Endothelial cell of umbilical vein (primary cell): ENCODE measurements at regions not wholly inside any gene's neighbourhood (a gene's known extent, or its start where the extent isn't known, plus 50 kb on each side); places are given as distances from the start of the nearest gene placed in this dataset.

Source experiments
- BruUV-seq: library from RNA; stranded (reverse); fragments of 400-500 nt; replicated peaks from 2 replicates; lab custom pipeline; 2021; lab: Mats Ljungman, UMichigan
- CTCF ChIA-PET: fragments of 300-600, 350-600 bp; sonication (Branson Sonifier 250); formaldehyde crosslinking; loops from one replicate; lab custom pipeline; 2021; ENCODE audit warnings: antibody characterized with exemption, inconsistent platforms; lab: Charles Lee
- POLR2A ChIA-PET: fragments of 300-600, 350-600 bp; sonication (Branson Sonifier 250); formaldehyde crosslinking; loops from one replicate; lab custom pipeline; 2021; ENCODE audit warnings: antibody characterized with exemption, inconsistent platforms; lab: Charles Lee
- DNase-seq: peaks from one replicate; pipeline ENCODE4 v3.0.0-alpha.2; 2011; ENCODE audit warnings: low read depth, low spot score
- FAIRE-seq: peaks from 2 replicates; lab custom pipeline; 2011; peaks lifted over from hg19 to GRCh38; lab: Jason Lieb, UNC
- H2AFZ ChIP-seq: 2 replicates; pipeline ENCODE4 v1.6.0; 2012; ENCODE audit warnings: low read depth, low read length, control low read depth, inconsistent platforms
- H3K27ac ChIP-seq: 2 replicates; pipeline ENCODE4 v1.5.1; 2011; ENCODE audit warnings: low read depth, mild to moderate bottlenecking, control low read depth, low read length, moderate library complexity; ENCODE audit not compliant: insufficient read depth
- H3K27me3 ChIP-seq, 2 experiments: 2 replicates each; pipeline versions ENCODE4 v1.6.0 to v1.6.1; 2011; ENCODE audit warnings: low read length in 2 of 2, mixed read lengths in 1 of 2; ENCODE audit not compliant: control insufficient read depth in 2 of 2, insufficient read depth in 2 of 2
- H3K36me3 ChIP-seq, 2 experiments: 2 replicates in 1 of 2; 3 replicates in 1 of 2; pipeline ENCODE4 v1.5.1; 2011; ENCODE audit warnings: low read length in 2 of 2, mild to moderate bottlenecking in 1 of 2, moderate library complexity in 1 of 2; ENCODE audit not compliant: control insufficient read depth in 2 of 2, insufficient read depth in 2 of 2; ENCODE audit errors: extremely low read depth in 1 of 2
- H3K4me1 ChIP-seq: 3 replicates; pipeline ENCODE4 v1.5.1; 2011; ENCODE audit warnings: mild to moderate bottlenecking, low read length; ENCODE audit not compliant: control insufficient read depth, insufficient read depth; ENCODE audit errors: extremely low read depth
- H3K4me2 ChIP-seq: 2 replicates; pipeline ENCODE4 v1.6.1; 2011; ENCODE audit warnings: low read length, control low read depth, mixed read lengths; ENCODE audit not compliant: insufficient read depth
- H3K4me3 ChIP-seq, 3 experiments: fragments of 200-600 bp in 1 of 3; sonication (generic), shearing (Covaris generic) in 1 of 3; replicated peaks in 1 of 3; 2 replicates each; pipeline ENCODE4 v1.5.1; 2011 to 2016; ENCODE audit warnings: control low read depth in 3 of 3, low read length in 3 of 3, mild to moderate bottlenecking in 2 of 3, inconsistent platforms in 1 of 3, low read depth in 1 of 3, moderate library complexity in 1 of 3; ENCODE audit not compliant: insufficient read depth in 1 of 3
- H3K79me2 ChIP-seq: 2 replicates; pipeline ENCODE4 v1.6.0; 2012; ENCODE audit warnings: low read length, inconsistent platforms; ENCODE audit not compliant: control insufficient read depth, insufficient read depth
- H3K9ac ChIP-seq: replicated peaks from 2 replicates; pipeline ENCODE3; 2011; ENCODE audit warnings: low read length, control low read depth; ENCODE audit not compliant: insufficient read depth; ENCODE audit errors: extremely low read depth
- H3K9me1 ChIP-seq: replicated peaks from 3 replicates; pipeline ENCODE4 v1.6.0; 2011; ENCODE audit warnings: mild to moderate bottlenecking, low read length; ENCODE audit not compliant: control insufficient read depth, insufficient read depth; ENCODE audit errors: extremely low read depth
- H3K9me3 ChIP-seq: replicated peaks from 2 replicates; pipeline ENCODE4 v1.5.1; 2012; ENCODE audit warnings: low read length, inconsistent platforms; ENCODE audit not compliant: control insufficient read depth, insufficient read depth
- H4K20me1 ChIP-seq: replicated peaks from 2 replicates; pipeline ENCODE3; 2011; ENCODE audit warnings: mild to moderate bottlenecking, low read length; ENCODE audit not compliant: control insufficient read depth, insufficient read depth; ENCODE audit errors: extremely low read depth
- EZH2 ChIP-seq: IDR thresholded peaks from 2 replicates; pipeline ENCODE4 v1.6.1; 2012; ENCODE audit warnings: borderline replicate concordance, low read depth, mild to moderate bottlenecking, moderate library complexity, low read length, inconsistent platforms; ENCODE audit not compliant: severe bottlenecking
- FOS ChIP-seq: IDR thresholded peaks from 2 replicates; pipeline ENCODE4 v1.6.1; 2011; ENCODE audit warnings: mild to moderate bottlenecking, low read length, moderate library complexity, borderline replicate concordance; ENCODE audit not compliant: insufficient read depth
- GATA2 ChIP-seq: IDR thresholded peaks from 2 replicates; pipeline ENCODE4 v1.7.0; 2011; ENCODE audit warnings: low read depth, mild to moderate bottlenecking, moderate library complexity, mixed read lengths, low read length; ENCODE audit not compliant: insufficient read length, insufficient read depth
- JUN ChIP-seq: IDR thresholded peaks from 2 replicates; pipeline ENCODE4 v1.6.1; 2011; ENCODE audit warnings: borderline replicate concordance, low read depth; ENCODE audit not compliant: insufficient read length, insufficient read depth
- MYC ChIP-seq: IDR thresholded peaks from one replicate; pipeline ENCODE4 v1.6.1; 2011; ENCODE audit warnings: mild to moderate bottlenecking, low read depth, low read length
- POLR2A ChIP-seq: IDR thresholded peaks from 2 replicates; pipeline ENCODE4 v1.6.1; 2012; ENCODE audit warnings: low read depth, mild to moderate bottlenecking, control low read depth, low read length
- POLR2AphosphoS5 ChIP-seq: IDR thresholded peaks from 2 replicates; pipeline ENCODE4 v1.6.1; 2012; ENCODE audit warnings: low read depth, mild to moderate bottlenecking, control low read depth, low read length, moderate library complexity; ENCODE audit not compliant: insufficient read depth
- dilution Hi-C: fragments of 300-500 bp; cut with MboI; formaldehyde crosslinking; loops from one replicate; pipeline ENCODE4 v1.15.0; 2019; ENCODE audit warnings: low sequenced_read_pairs; ENCODE audit not compliant: extremely low pct_ligation_motif_present
- intact Hi-C: fragments of 100-400 bp; cut with micrococcal nuclease; formaldehyde crosslinking; loops from one replicate; pipeline ENCODE4 v1.10.0; 2022
- TF ChIP-seq, protein P1 (sequence below): IDR thresholded peaks from 2 replicates; pipeline ENCODE4 v1.6.1; 2011; ENCODE audit not compliant: insufficient read depth, insufficient read length
- TF ChIP-seq, protein P2 (sequence below), 2 donors: IDR thresholded peaks; 1 replicate in 1 of 2; 2 replicates in 1 of 2; pipeline ENCODE4 v1.5.1; 2011; ENCODE audit warnings: low read length in 2 of 2, mild to moderate bottlenecking in 2 of 2, moderate library complexity in 2 of 2, control low read depth in 1 of 2, inconsistent platforms in 1 of 2, low read depth in 1 of 2; ENCODE audit not compliant: insufficient read depth in 1 of 2; ENCODE audit errors: extremely low read depth in 1 of 2

DNA sequence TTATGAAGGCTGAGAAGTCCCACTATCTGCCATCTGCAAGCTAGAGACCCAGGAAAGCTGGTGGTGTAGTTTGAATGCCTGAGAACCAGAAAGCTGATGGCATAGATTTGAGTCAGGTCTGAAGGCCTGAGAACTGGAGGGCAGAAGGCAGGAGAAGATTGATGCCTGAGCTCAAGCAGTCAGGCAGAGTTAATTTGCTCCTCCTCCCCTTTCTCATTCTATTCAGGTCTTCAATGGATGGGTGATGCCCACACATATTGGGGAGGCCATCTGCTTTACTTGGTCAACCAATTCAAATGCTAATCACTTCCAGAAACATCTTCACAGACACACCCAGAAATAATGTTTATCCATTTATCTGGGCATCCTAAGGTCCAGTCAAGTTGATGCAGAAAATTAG, 87.6 kb upstream of the CPLX2 start:
- no peaks in the 10 kb centered on the region for H3K9me3 ChIP-seq
- H3K27me3 ChIP-seq: no peaks in the 10 kb centered on the region
- H3K79me2 ChIP-seq: no peaks in the 10 kb centered on the region
- FAIRE-seq (no peak), DNase-seq (no peak)
- no peaks in the 10 kb centered on the region for H3K36me3 ChIP-seq
- CTCF ChIA-PET: no interaction called here
- no peaks in the 10 kb centered on the region for H3K4me1 ChIP-seq
- H3K4me2 ChIP-seq: no peak overlapping the region
- H3K9ac ChIP-seq: no peak overlapping the region
- no TSS peak for BruUV-seq
- intact Hi-C loops: no loop called here
- dilution Hi-C loops: no loop called here
- no peak overlapping the region for H2AFZ ChIP-seq
- no peak overlapping the region for H3K27ac ChIP-seq
- H4K20me1 ChIP-seq: no peaks in the 10 kb centered on the region
- TF ChIP-seq POLR2AphosphoS5: no peak
- TF ChIP-seq FOS: no peak
- TF ChIP-seq EZH2: no peak
- TF ChIP-seq, protein P1, sequence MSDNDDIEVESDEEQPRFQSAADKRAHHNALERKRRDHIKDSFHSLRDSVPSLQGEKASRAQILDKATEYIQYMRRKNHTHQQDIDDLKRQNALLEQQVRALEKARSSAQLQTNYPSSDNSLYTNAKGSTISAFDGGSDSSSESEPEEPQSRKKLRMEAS: no peak
- TF ChIP-seq JUN: no peak
- no peak for TF ChIP-seq POLR2A
- no peak for TF ChIP-seq GATA2
- TF ChIP-seq, protein P2, sequence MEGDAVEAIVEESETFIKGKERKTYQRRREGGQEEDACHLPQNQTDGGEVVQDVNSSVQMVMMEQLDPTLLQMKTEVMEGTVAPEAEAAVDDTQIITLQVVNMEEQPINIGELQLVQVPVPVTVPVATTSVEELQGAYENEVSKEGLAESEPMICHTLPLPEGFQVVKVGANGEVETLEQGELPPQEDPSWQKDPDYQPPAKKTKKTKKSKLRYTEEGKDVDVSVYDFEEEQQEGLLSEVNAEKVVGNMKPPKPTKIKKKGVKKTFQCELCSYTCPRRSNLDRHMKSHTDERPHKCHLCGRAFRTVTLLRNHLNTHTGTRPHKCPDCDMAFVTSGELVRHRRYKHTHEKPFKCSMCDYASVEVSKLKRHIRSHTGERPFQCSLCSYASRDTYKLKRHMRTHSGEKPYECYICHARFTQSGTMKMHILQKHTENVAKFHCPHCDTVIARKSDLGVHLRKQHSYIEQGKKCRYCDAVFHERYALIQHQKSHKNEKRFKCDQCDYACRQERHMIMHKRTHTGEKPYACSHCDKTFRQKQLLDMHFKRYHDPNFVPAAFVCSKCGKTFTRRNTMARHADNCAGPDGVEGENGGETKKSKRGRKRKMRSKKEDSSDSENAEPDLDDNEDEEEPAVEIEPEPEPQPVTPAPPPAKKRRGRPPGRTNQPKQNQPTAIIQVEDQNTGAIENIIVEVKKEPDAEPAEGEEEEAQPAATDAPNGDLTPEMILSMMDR (IDR thresholded peaks at IDR 0.05; ENCODE audit: extremely low read depth in 1 of 2, insufficient read depth in 1 of 2, low read depth in 1 of 2, low read length in 2 of 2): no peak
- TF ChIP-seq MYC: no peak
- POLR2A ChIA-PET: no interaction called here
- H3K4me3 ChIP-seq: no peak overlapping the region
- no peaks in the 10 kb centered on the region for H3K9me1 ChIP-seq
